ENCODE measurements at regions not wholly inside any gene's neighbourhood (a gene's known extent, or its start where the extent isn't known, plus 50 kb on each side); places are given as distances from the start of the nearest gene placed in this dataset.

DNA sequence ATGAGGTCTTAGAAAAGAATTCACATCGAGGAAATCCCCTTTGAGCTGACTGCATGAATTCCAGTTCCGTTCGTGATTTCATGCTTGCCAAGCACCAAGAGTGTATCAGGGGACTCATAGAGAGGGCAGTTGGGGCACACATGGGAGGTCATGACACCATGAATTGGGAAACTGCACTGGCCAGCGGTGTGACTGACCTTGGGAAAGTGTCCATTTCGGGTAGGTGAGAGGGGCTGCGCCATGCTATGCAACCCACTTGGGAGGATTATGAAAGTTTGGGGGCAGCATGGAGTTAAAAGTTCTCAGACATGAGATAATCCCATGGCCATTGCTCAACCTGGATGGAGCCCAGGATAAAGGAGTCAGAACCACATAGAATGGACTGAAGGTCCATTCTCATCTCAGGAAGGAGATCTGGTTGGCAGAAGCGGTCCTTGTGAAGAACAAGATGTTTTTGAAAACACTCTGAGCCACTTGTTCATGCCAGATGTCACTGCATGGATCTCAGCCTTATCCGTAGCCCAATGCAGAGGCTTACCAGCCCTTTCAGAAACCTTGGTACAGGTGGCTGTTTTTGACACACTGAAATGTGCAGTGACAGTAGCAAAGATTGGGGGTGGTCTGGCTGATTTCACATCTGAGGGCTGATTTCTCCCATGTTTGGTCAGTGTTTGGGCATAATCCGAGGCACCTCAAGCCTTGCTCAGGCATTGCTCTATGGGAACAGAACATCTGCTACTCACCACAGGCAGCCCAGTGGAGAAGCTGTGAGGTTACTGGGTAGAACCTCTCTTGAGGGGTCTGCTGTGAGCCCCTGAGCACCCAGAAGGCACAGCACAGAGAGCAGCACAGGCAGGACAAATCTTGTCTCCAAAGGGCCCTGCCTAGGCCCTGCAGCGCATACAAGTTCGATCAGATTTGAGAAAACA, 252.3 kb downstream of the CXCL12 start:
- TF ChIP-seq CTCF (IDR thresholded peaks at IDR 0.05) (no peak), POLR2A (IDR thresholded peaks at IDR 0.05) (no peak)
